Activated CD4-positive, alpha-beta T cell treated with anti-CD3 and anti-CD28 coated beads for 24 hours (primary cell): ENCODE measurements at regions not wholly inside any gene's neighbourhood (a gene's known extent, or its start where the extent isn't known, plus 50 kb on each side); places are given as distances from the start of the nearest gene placed in this dataset.

ENCODE experiments used
- DNase-seq, 2 donors: peaks; one replicate each; pipeline ENCODE4 v3.0.0-alpha.2; 2020; ENCODE audit warnings: low read depth in 2 of 2

GRCh38 chr20:56800088-56800487 lies 171.0 kb downstream of the TFAP2C start:
- no peak for DNase-seq

GRCh38 chr20:56801971-56802755 lies 173.1 kb downstream of the TFAP2C start:
- DNase-seq, result no peak

GRCh38 chr20:56802805-56803204 lies 173.7 kb downstream of the TFAP2C start:
- no peak for DNase-seq

GRCh38 chr20:56805313-56805712 lies 176.2 kb downstream of the TFAP2C start:
- no peak for DNase-seq

- DNase-seq, result no peak
Measured at GRCh38 chr20:56805966-56806365, 176.9 kb downstream of the TFAP2C start.

- DNase-seq, result no peak
Measured at GRCh38 chr20:56806952-56807517, 177.9 kb downstream of the TFAP2C start.

- DNase-seq, result no peak
Measured at GRCh38 chr20:56808117-56808725, 179.1 kb downstream of the TFAP2C start.

- no peak for DNase-seq
Measured at GRCh38 chr20:56808732-56809131, 179.6 kb downstream of the TFAP2C start.

- no peak for DNase-seq
Measured at GRCh38 chr20:56809668-56810067, 180.6 kb downstream of the TFAP2C start.

- DNase-seq, result no peak
Measured at GRCh38 chr20:56810141-56810540, 181.0 kb downstream of the TFAP2C start.

GRCh38 chr20:56815796-56816195 lies 186.7 kb downstream of the TFAP2C start:
- no peak for DNase-seq

- DNase-seq, result no peak
Measured at GRCh38 chr20:56816349-56816748, 187.2 kb downstream of the TFAP2C start.

GRCh38 chr20:56817780-56818675 lies 188.9 kb downstream of the TFAP2C start:
- DNase-seq, result no peak

GRCh38 chr20:56820984-56821383 lies 191.9 kb downstream of the TFAP2C start:
- no peak for DNase-seq

- DNase-seq, result no peak
Measured at GRCh38 chr20:56826306-56826704, 197.2 kb downstream of the TFAP2C start.

- no peak for DNase-seq
Measured at GRCh38 chr20:56826705-56827665, 197.9 kb downstream of the TFAP2C start.

GRCh38 chr20:56827763-56828162 lies 198.7 kb downstream of the TFAP2C start:
- DNase-seq, result no peak

- no peak for DNase-seq
Measured at GRCh38 chr20:56828402-56828801, 199.3 kb downstream of the TFAP2C start.

GRCh38 chr20:56829788-56830385 lies 200.8 kb downstream of the TFAP2C start:
- DNase-seq, result no peak

GRCh38 chr20:56831795-56832194 lies 202.7 kb downstream of the TFAP2C start:
- DNase-seq, result no peak

- DNase-seq, result no peak
Measured at GRCh38 chr20:56833427-56833826, 204.3 kb downstream of the TFAP2C start.
